ENCODE measurements at regions not wholly inside any gene's neighbourhood (a gene's known extent, or its start where the extent isn't known, plus 50 kb on each side); places are given as distances from the start of the nearest gene placed in this dataset.

DNA sequence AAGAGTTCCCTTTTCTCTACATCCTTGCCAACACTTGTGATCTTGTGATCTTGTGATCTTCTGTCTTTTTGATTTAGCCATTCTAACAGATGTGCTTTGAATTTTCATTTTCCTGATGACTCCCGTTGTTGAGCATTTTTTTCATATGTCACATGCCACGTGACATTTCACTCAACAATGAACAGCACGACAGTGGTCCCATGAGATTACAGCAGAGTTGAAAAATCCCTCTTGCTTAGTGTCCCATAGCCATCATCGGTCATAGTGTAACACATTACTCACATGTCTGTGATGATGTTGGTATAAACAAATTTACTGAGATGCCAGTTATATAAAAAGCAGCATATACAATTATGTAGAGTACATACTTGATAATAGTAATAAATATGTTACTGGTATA, 256.1 kb upstream of the OBI1 start:
- Mint-ChIP-seq H3K9me3 (ENCODE audit: low read depth) (no peaks in the 10 kb centered on the region), H3K27ac (no peak overlapping the region), H3K4me1 (ENCODE audit: low read depth) (no peaks in the 10 kb centered on the region), H3K27me3 (peaks cover 23% of the 10 kb centered on the region), H3K36me3 (ENCODE audit: insufficient read depth) (no peaks in the 10 kb centered on the region), H3K4me3 (ENCODE audit: low read depth) (no peak overlapping the region)
- TF ChIP-seq, protein P1, sequence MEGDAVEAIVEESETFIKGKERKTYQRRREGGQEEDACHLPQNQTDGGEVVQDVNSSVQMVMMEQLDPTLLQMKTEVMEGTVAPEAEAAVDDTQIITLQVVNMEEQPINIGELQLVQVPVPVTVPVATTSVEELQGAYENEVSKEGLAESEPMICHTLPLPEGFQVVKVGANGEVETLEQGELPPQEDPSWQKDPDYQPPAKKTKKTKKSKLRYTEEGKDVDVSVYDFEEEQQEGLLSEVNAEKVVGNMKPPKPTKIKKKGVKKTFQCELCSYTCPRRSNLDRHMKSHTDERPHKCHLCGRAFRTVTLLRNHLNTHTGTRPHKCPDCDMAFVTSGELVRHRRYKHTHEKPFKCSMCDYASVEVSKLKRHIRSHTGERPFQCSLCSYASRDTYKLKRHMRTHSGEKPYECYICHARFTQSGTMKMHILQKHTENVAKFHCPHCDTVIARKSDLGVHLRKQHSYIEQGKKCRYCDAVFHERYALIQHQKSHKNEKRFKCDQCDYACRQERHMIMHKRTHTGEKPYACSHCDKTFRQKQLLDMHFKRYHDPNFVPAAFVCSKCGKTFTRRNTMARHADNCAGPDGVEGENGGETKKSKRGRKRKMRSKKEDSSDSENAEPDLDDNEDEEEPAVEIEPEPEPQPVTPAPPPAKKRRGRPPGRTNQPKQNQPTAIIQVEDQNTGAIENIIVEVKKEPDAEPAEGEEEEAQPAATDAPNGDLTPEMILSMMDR (IDR thresholded peaks at IDR 0.05; ENCODE audit: unreplicated experiment): no peak
- DNase-seq (ENCODE audit: low spot score, unreplicated experiment): no peak

DNA sequence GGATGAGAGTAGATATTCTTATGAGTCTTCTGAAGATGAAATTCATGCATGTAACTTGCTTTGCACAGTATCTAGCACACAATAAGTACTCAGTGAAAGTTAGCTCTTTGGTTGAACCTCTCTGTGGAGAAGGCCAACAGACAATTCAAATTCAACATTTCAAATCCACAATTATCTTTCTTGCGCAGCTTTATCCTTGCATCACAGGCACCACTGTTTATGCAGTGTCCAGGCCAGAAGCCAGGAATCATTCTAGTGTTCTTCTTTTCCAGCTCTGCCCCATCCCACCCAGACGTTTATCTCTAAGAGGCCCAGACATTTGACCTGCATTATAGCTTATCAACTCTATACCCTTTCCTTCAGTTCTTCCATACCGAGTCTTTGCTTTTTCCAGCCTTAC, 254.7 kb upstream of the OBI1 start:
- Mint-ChIP-seq H3K4me1 (ENCODE audit: low read depth) (no peaks in the 10 kb centered on the region), H3K27me3 (peaks cover 31% of the 10 kb centered on the region), H3K9me3 (ENCODE audit: low read depth) (no peaks in the 10 kb centered on the region), H3K4me3 (ENCODE audit: low read depth) (no peak overlapping the region), H3K36me3 (ENCODE audit: insufficient read depth) (no peaks in the 10 kb centered on the region), H3K27ac (no peak overlapping the region)
- DNase-seq (ENCODE audit: low spot score, unreplicated experiment): no peak
- TF ChIP-seq, protein P1 (IDR thresholded peaks at IDR 0.05; ENCODE audit: unreplicated experiment): no peak

DNA sequence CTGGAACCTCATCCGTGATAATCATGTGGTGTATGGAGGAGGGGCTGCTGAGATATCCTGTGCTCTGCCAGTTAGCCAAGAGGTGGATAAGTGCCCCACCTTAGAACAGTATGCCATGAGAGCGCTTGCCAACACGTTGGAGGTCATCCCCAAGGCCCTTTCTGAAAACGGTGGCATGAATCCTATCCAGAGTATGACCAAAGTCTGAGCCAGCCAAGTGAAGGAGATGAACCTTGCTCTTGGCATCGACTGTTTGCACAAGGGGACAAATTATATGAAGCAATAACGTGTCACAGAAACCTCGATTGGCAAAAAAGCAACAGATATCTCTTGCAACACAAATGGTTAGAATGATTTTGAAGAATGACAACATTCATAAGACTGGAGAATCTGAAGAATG, 251.2 kb upstream of the OBI1 start:
- H3K4me3 Mint-ChIP-seq (ENCODE audit: low read depth): no peak overlapping the region
- H3K9me3 Mint-ChIP-seq (ENCODE audit: low read depth): no peaks in the 10 kb centered on the region
- TF ChIP-seq, protein P1 (IDR thresholded peaks at IDR 0.05; ENCODE audit: unreplicated experiment): no peak
- H3K27ac Mint-ChIP-seq: no peak overlapping the region
- H3K4me1 Mint-ChIP-seq (ENCODE audit: low read depth): peaks cover 6% of the 10 kb centered on the region
- DNase-seq (ENCODE audit: low spot score, unreplicated experiment): no peak
- H3K36me3 Mint-ChIP-seq (ENCODE audit: insufficient read depth): no peaks in the 10 kb centered on the region
- H3K27me3 Mint-ChIP-seq: peaks cover 31% of the 10 kb centered on the region

DNA sequence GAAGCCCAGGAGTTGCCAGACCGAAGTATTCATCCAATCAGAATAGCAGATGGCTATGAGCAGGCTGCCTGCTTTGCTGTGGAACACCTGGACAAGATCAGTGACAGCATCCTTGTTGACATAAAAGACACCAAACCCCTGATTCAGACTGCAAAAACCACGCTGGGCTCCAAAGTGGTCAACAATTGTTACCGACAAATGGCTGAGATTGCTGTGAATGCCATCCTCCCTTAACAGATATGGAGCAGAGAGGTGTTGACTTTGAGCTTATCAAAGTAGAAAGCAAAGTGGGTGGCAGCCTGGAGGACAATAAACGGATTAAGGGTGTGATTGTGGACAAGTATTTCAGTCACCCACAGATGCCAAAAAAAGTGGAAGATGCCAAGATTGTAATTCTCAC, 250.3 kb upstream of the OBI1 start:
- Mint-ChIP-seq H3K27me3 (peaks cover 33% of the 10 kb centered on the region), H3K27ac (no peak overlapping the region), H3K4me3 (ENCODE audit: low read depth) (no peak overlapping the region), H3K36me3 (ENCODE audit: insufficient read depth) (no peaks in the 10 kb centered on the region), H3K9me3 (ENCODE audit: low read depth) (no peaks in the 10 kb centered on the region), H3K4me1 (ENCODE audit: low read depth) (peaks cover 6% of the 10 kb centered on the region)
- no peak for DNase-seq (ENCODE audit: low spot score, unreplicated experiment)
- TF ChIP-seq, protein P1 (IDR thresholded peaks at IDR 0.05; ENCODE audit: unreplicated experiment): no peak

DNA sequence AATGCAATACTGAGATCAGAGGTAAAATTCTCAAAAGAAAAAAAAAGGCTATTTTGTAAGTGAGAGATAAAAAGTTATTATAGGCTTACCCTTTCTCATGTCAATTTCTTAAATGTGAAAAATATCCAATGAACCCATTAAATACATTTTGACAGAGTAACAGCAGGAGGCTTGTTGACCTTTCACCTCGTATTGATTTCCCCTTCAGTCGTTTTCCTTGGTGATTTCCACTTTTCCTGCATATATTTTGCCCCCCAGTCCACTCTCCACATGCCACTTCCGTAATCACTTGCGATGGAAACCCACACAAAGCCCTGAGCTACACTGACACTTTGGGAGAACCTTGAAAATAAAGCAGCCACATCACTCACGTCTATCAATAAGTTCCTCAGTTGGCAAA, 248.1 kb upstream of the OBI1 start:
- Mint-ChIP-seq H3K27ac (no peak overlapping the region), H3K4me3 (ENCODE audit: low read depth) (no peak overlapping the region), H3K9me3 (ENCODE audit: low read depth) (no peaks in the 10 kb centered on the region), H3K36me3 (ENCODE audit: insufficient read depth) (no peaks in the 10 kb centered on the region), H3K4me1 (ENCODE audit: low read depth) (peaks cover 6% of the 10 kb centered on the region), H3K27me3 (peaks cover 31% of the 10 kb centered on the region)
- no peak for DNase-seq (ENCODE audit: low spot score, unreplicated experiment)
- TF ChIP-seq, protein P1 (IDR thresholded peaks at IDR 0.05; ENCODE audit: unreplicated experiment): no peak

Measured in progenitor cell of endocrine pancreas (in vitro differentiated cells).